ENCODE measurements at regions not wholly inside any gene's neighbourhood (a gene's known extent, or its start where the extent isn't known, plus 50 kb on each side); places are given as distances from the start of the nearest gene placed in this dataset.

- no peaks in the 10 kb centered on the region; the same call in 1 of the 2 replicates for H3K9me3 ChIP-seq (replicated peaks)
- no peaks in the 10 kb centered on the region for H3K27me3 ChIP-seq (replicated peaks)
- no peak overlapping the region for H3K4me3 ChIP-seq
- DNase-seq (ENCODE audit: low read depth in 1 of 2, low spot score in 2 of 2): no peak
- H3K36me3 ChIP-seq: no peaks in the 10 kb centered on the region
- peaks cover 7% of the 10 kb centered on the region for H3K4me1 ChIP-seq (replicated peaks)
- no peak overlapping the region for H3K27ac ChIP-seq
Observed at GRCh38 chr1:56212143-56212542, 367.2 kb downstream of the PLPP3 start.

- no peak overlapping the region for H3K4me3 ChIP-seq
- no peak overlapping the region for H3K27ac ChIP-seq
- DNase-seq (ENCODE audit: low read depth in 1 of 2, low spot score in 2 of 2): no peak
Observed at GRCh38 chr1:56206391-56206790, 373.0 kb downstream of the PLPP3 start.

GRCh38 chr1:56204206-56204605 lies 375.2 kb downstream of the PLPP3 start:
- no peaks in the 10 kb centered on the region; the same call in 1 of the 2 replicates for H3K9me3 ChIP-seq (replicated peaks)
- no peaks in the 10 kb centered on the region for H3K4me1 ChIP-seq (replicated peaks)
- H3K4me3 ChIP-seq: no peak overlapping the region
- no peaks in the 10 kb centered on the region for H3K27me3 ChIP-seq (replicated peaks)
- no peak overlapping the region for H3K27ac ChIP-seq
- no peak for DNase-seq (ENCODE audit: low read depth in 1 of 2, low spot score in 2 of 2)
- H3K36me3 ChIP-seq: no peaks in the 10 kb centered on the region

More at GRCh38 chr1:56206391-56206790, 373.0 kb downstream of the PLPP3 start:
- no peaks in the 10 kb centered on the region; the same call in 1 of the 2 replicates for H3K9me3 ChIP-seq (replicated peaks)
- H3K4me1 ChIP-seq (replicated peaks): no peaks in the 10 kb centered on the region
- H3K27me3 ChIP-seq (replicated peaks): no peaks in the 10 kb centered on the region
- H3K36me3 ChIP-seq: no peaks in the 10 kb centered on the region

- Histone ChIP-seq H3K4me3 (no peak overlapping the region), H3K9me3 (replicated peaks) (no peaks in the 10 kb centered on the region; the same call in 1 of the 2 replicates), H3K27ac (no peak overlapping the region), H3K27me3 (replicated peaks) (no peaks in the 10 kb centered on the region), H3K4me1 (replicated peaks) (no peaks in the 10 kb centered on the region), H3K36me3 (no peaks in the 10 kb centered on the region)
- DNase-seq (ENCODE audit: low read depth in 1 of 2, low spot score in 2 of 2): no peak
Observed at GRCh38 chr1:56202796-56203492, 376.4 kb downstream of the PLPP3 start.

GRCh38 chr1:56202186-56202585 lies 377.2 kb downstream of the PLPP3 start:
- Histone ChIP-seq H3K4me3 (no peak overlapping the region), H3K27me3 (replicated peaks) (no peaks in the 10 kb centered on the region), H3K9me3 (replicated peaks) (no peaks in the 10 kb centered on the region; the same call in 1 of the 2 replicates), H3K4me1 (replicated peaks) (no peaks in the 10 kb centered on the region), H3K36me3 (no peaks in the 10 kb centered on the region), H3K27ac (no peak overlapping the region)
- DNase-seq (ENCODE audit: low read depth in 1 of 2, low spot score in 2 of 2): no peak

- H3K27me3 ChIP-seq (replicated peaks): no peaks in the 10 kb centered on the region
- no peak overlapping the region for H3K27ac ChIP-seq
- H3K9me3 ChIP-seq (replicated peaks): no peaks in the 10 kb centered on the region
- DNase-seq (ENCODE audit: low read depth in 1 of 2, low spot score in 2 of 2): no peak
- H3K4me3 ChIP-seq: no peak overlapping the region
- no peaks in the 10 kb centered on the region for H3K36me3 ChIP-seq
- no peaks in the 10 kb centered on the region for H3K4me1 ChIP-seq (replicated peaks)
Observed at GRCh38 chr1:56200896-56201295, 378.5 kb downstream of the PLPP3 start.

GRCh38 chr1:56200442-56200841 lies 378.9 kb downstream of the PLPP3 start:
- no peaks in the 10 kb centered on the region for H3K36me3 ChIP-seq
- no peaks in the 10 kb centered on the region for H3K9me3 ChIP-seq (replicated peaks)
- H3K27ac ChIP-seq: no peak overlapping the region
- H3K4me1 ChIP-seq (replicated peaks): no peaks in the 10 kb centered on the region
- DNase-seq (ENCODE audit: low read depth in 1 of 2, low spot score in 2 of 2): peak in 1 of 2 experiments; percentile 22
- no peaks in the 10 kb centered on the region for H3K27me3 ChIP-seq (replicated peaks)
- no peak overlapping the region for H3K4me3 ChIP-seq

GRCh38 chr1:56199956-56200355 lies 379.4 kb downstream of the PLPP3 start:
- Histone ChIP-seq H3K4me1 (replicated peaks) (no peaks in the 10 kb centered on the region), H3K36me3 (no peaks in the 10 kb centered on the region), H3K27me3 (replicated peaks) (no peaks in the 10 kb centered on the region), H3K27ac (no peak overlapping the region), H3K4me3 (no peak overlapping the region), H3K9me3 (replicated peaks) (no peaks in the 10 kb centered on the region)
- DNase-seq (ENCODE audit: low read depth in 1 of 2, low spot score in 2 of 2): no peak

GRCh38 chr1:56199061-56199460 lies 380.3 kb downstream of the PLPP3 start:
- no peaks in the 10 kb centered on the region for H3K9me3 ChIP-seq (replicated peaks)
- no peaks in the 10 kb centered on the region for H3K27me3 ChIP-seq (replicated peaks)
- H3K36me3 ChIP-seq: no peaks in the 10 kb centered on the region
- H3K4me3 ChIP-seq: no peak overlapping the region
- no peak for DNase-seq (ENCODE audit: low read depth in 1 of 2, low spot score in 2 of 2)
- no peaks in the 10 kb centered on the region for H3K4me1 ChIP-seq (replicated peaks)
- no peak overlapping the region for H3K27ac ChIP-seq

GRCh38 chr1:56197946-56198345 lies 381.4 kb downstream of the PLPP3 start:
- H3K27me3 ChIP-seq (replicated peaks): no peaks in the 10 kb centered on the region
- no peak overlapping the region for H3K4me3 ChIP-seq
- no peaks in the 10 kb centered on the region for H3K36me3 ChIP-seq
- no peak for DNase-seq (ENCODE audit: low read depth in 1 of 2, low spot score in 2 of 2)
- no peak overlapping the region for H3K27ac ChIP-seq
- no peaks in the 10 kb centered on the region for H3K9me3 ChIP-seq (replicated peaks)
- H3K4me1 ChIP-seq (replicated peaks): no peaks in the 10 kb centered on the region

- H3K27me3 ChIP-seq (replicated peaks): no peaks in the 10 kb centered on the region
- H3K36me3 ChIP-seq: no peaks in the 10 kb centered on the region
- no peak overlapping the region for H3K27ac ChIP-seq
- H3K4me1 ChIP-seq (replicated peaks): peaks cover under 1% of the 10 kb centered on the region; the same call in 1 of the 2 replicates
- DNase-seq (ENCODE audit: low read depth in 1 of 2, low spot score in 2 of 2): no peak
- H3K4me3 ChIP-seq: no peak overlapping the region
- H3K9me3 ChIP-seq (replicated peaks): no peaks in the 10 kb centered on the region
Observed at GRCh38 chr1:56196839-56197238, 382.5 kb downstream of the PLPP3 start.

- no peak overlapping the region for H3K27ac ChIP-seq
- H3K36me3 ChIP-seq: no peaks in the 10 kb centered on the region
- no peaks in the 10 kb centered on the region for H3K27me3 ChIP-seq (replicated peaks)
- no peaks in the 10 kb centered on the region for H3K9me3 ChIP-seq (replicated peaks)
- no peak overlapping the region for H3K4me3 ChIP-seq
- H3K4me1 ChIP-seq (replicated peaks): peaks cover 21% of the 10 kb centered on the region
- no peak for DNase-seq (ENCODE audit: low read depth in 1 of 2, low spot score in 2 of 2)
Observed at GRCh38 chr1:56194701-56195300, 384.6 kb downstream of the PLPP3 start.

GRCh38 chr1:56193656-56194055 lies 385.7 kb downstream of the PLPP3 start:
- H3K9me3 ChIP-seq (replicated peaks): no peaks in the 10 kb centered on the region
- H3K4me3 ChIP-seq: no peak overlapping the region
- no peak overlapping the region for H3K27ac ChIP-seq
- DNase-seq (ENCODE audit: low read depth in 1 of 2, low spot score in 2 of 2): no peak
- H3K27me3 ChIP-seq (replicated peaks): no peaks in the 10 kb centered on the region
- peaks cover 32% of the 10 kb centered on the region for H3K4me1 ChIP-seq (replicated peaks)
- H3K36me3 ChIP-seq: no peaks in the 10 kb centered on the region

- no peaks in the 10 kb centered on the region for H3K9me3 ChIP-seq (replicated peaks)
- no peaks in the 10 kb centered on the region for H3K27me3 ChIP-seq (replicated peaks)
- no peak for DNase-seq (ENCODE audit: low read depth in 1 of 2, low spot score in 2 of 2)
- no peak overlapping the region for H3K4me3 ChIP-seq
- peak overlapping the region; percentile 2; the same call in 1 of the 2 replicates for H3K27ac ChIP-seq
- H3K36me3 ChIP-seq: no peaks in the 10 kb centered on the region
- peaks cover 32% of the 10 kb centered on the region for H3K4me1 ChIP-seq (replicated peaks)
Observed at GRCh38 chr1:56191369-56191768, 388.0 kb downstream of the PLPP3 start.

Measured in SJSA1 (cell line).